Immature natural killer cell (primary cell): ENCODE measurements at regions not wholly inside any gene's neighbourhood (a gene's known extent, or its start where the extent isn't known, plus 50 kb on each side); places are given as distances from the start of the nearest gene placed in this dataset.
A peak's percentile ranks its signal among the peaks of the same experiment; 100 is the strongest.
"Not testable (repeated sequence)": the region's sequence is repeated elsewhere in the genome, so short reads cannot be mapped to it uniquely, and the experiment has no call there.

ENCODE experiments used
- DNase-seq, 3 donors: peaks; one replicate each; pipeline ENCODE4 v3.0.0; 2022; ENCODE audit warnings: mixed read lengths in 1 of 3
- H3K27ac Mint-ChIP-seq, 6 donors: one replicate each; pipeline ENCODE4 v1.8.0; 2020; ENCODE audit warnings: mixed read lengths in 6 of 6, mild to moderate bottlenecking in 5 of 6, inconsistent platforms in 4 of 6, moderate library complexity in 3 of 6
- H3K27me3 Mint-ChIP-seq, 3 donors: one replicate each; pipeline ENCODE4 v1.8.0; 2020 to 2021; ENCODE audit warnings: low read depth in 3 of 3, mild to moderate bottlenecking in 3 of 3, mixed read lengths in 3 of 3, moderate library complexity in 3 of 3, inconsistent platforms in 1 of 3
- H3K36me3 Mint-ChIP-seq, 3 donors: one replicate each; pipeline ENCODE4 v1.8.0; 2020; ENCODE audit warnings: mixed read lengths in 3 of 3, inconsistent platforms in 2 of 3, mild to moderate bottlenecking in 2 of 3
- H3K4me1 Mint-ChIP-seq, 2 donors: one replicate each; pipeline ENCODE4 v1.8.0; 2020; ENCODE audit warnings: inconsistent platforms in 2 of 2, mild to moderate bottlenecking in 2 of 2, mixed read lengths in 2 of 2, moderate library complexity in 1 of 2
- H3K4me3 Mint-ChIP-seq, 5 donors: one replicate each; pipeline ENCODE4 v1.8.0; 2020; ENCODE audit warnings: mild to moderate bottlenecking in 5 of 5, mixed read lengths in 5 of 5, inconsistent platforms in 3 of 5, moderate library complexity in 3 of 5
- H3K9me3 Mint-ChIP-seq, 6 donors: one replicate each; pipeline ENCODE4 v1.8.0; 2020; ENCODE audit warnings: mild to moderate bottlenecking in 6 of 6, mixed read lengths in 6 of 6, inconsistent platforms in 4 of 6, moderate library complexity in 3 of 6

GRCh38 chr22:47504962-47505361, 742.5 kb downstream of the TBC1D22A start:
- peaks cover 4 to 19% (median 11%) of the 10 kb centered on the region in 6 donors for H3K9me3 Mint-ChIP-seq
- H3K27ac Mint-ChIP-seq, result no peak overlapping the region
- peaks cover 7 to 10% (median 9%) of the 10 kb centered on the region in 3 donors for H3K27me3 Mint-ChIP-seq
- DNase-seq, result no peak
- H3K4me3 Mint-ChIP-seq, result no peak overlapping the region
- no peaks in the 10 kb centered on the region for H3K36me3 Mint-ChIP-seq
- no peaks in the 10 kb centered on the region for H3K4me1 Mint-ChIP-seq

GRCh38 chr22:47498969-47499495, 736.6 kb downstream of the TBC1D22A start:
- Mint-ChIP-seq H3K4me1 (peaks cover 18 to 19% of the 10 kb centered on the region in 2 donors), H3K4me3 (no peak overlapping the region), H3K27me3 (peaks cover 5 to 12% (median 6%) of the 10 kb centered on the region in 3 donors), H3K27ac (no peak overlapping the region), H3K36me3 (peaks cover 0 to 9% (median 8%) of the 10 kb centered on the region in 3 donors), H3K9me3 (peaks cover 9 to 24% (median 21%) of the 10 kb centered on the region in 6 donors)
- no peak for DNase-seq

- H3K4me3 Mint-ChIP-seq, result no peak overlapping the region
- H3K9me3 Mint-ChIP-seq, result peaks cover 9 to 24% (median 20%) of the 10 kb centered on the region in 6 donors
- H3K27me3 Mint-ChIP-seq, result peaks cover 2 to 9% (median 4%) of the 10 kb centered on the region in 3 donors
- peak overlapping the region in 2 of 6 donors; percentile 13 to 44 for H3K27ac Mint-ChIP-seq
- H3K36me3 Mint-ChIP-seq, result peaks cover 0 to 15% (median 8%) of the 10 kb centered on the region in 3 donors
- DNase-seq, result no peak
- H3K4me1 Mint-ChIP-seq, result peaks cover 28% of the 10 kb centered on the region in 2 donors
Observed at GRCh38 chr22:47497666-47498065, 735.2 kb downstream of the TBC1D22A start.

GRCh38 chr22:47495110-47495509, 732.7 kb downstream of the TBC1D22A start:
- Mint-ChIP-seq H3K9me3 (peaks cover 4 to 11% (median 8%) of the 10 kb centered on the region in 6 donors), H3K4me1 (peaks cover 28% of the 10 kb centered on the region in 2 donors), H3K4me3 (peak overlapping the region; percentile 49 to 79 (median 68)), H3K36me3 (peaks cover 0 to 15% (median 8%) of the 10 kb centered on the region in 3 donors), H3K27me3 (peaks cover 3 to 9% (median 3%) of the 10 kb centered on the region in 3 donors), H3K27ac (peak overlapping the region; percentile 67 to 91 (median 86))
- peak; percentile 3 to 5 (median 4) for DNase-seq

GRCh38 chr22:47488131-47488530, 725.7 kb downstream of the TBC1D22A start:
- H3K4me1 Mint-ChIP-seq, DNase-seq, H3K9me3 Mint-ChIP-seq, H3K4me3 Mint-ChIP-seq, H3K36me3 Mint-ChIP-seq, H3K27ac Mint-ChIP-seq: not testable (repeated sequence)
- peaks cover 7 to 12% (median 8%) of the 10 kb centered on the region in 3 donors for H3K27me3 Mint-ChIP-seq

- H3K4me1 Mint-ChIP-seq, result no peaks in the 10 kb centered on the region
- H3K27ac Mint-ChIP-seq, result no peak overlapping the region
- no peak for DNase-seq
- peaks cover 7 to 12% (median 9%) of the 10 kb centered on the region in 3 donors for H3K27me3 Mint-ChIP-seq
- H3K9me3 Mint-ChIP-seq, result no peaks in the 10 kb centered on the region
- no peaks in the 10 kb centered on the region for H3K36me3 Mint-ChIP-seq
- H3K4me3 Mint-ChIP-seq, result no peak overlapping the region
Observed at GRCh38 chr22:47486569-47487312, 724.3 kb downstream of the TBC1D22A start.

GRCh38 chr22:47484960-47485569, 722.6 kb downstream of the TBC1D22A start:
- no peak for DNase-seq
- H3K4me3 Mint-ChIP-seq, result no peak overlapping the region
- no peaks in the 10 kb centered on the region for H3K36me3 Mint-ChIP-seq

GRCh38 chr22:47476231-47476630, 713.8 kb downstream of the TBC1D22A start:
- no peak overlapping the region for H3K27ac Mint-ChIP-seq
- DNase-seq, result no peak
- no peak overlapping the region for H3K4me3 Mint-ChIP-seq
- peaks cover 11 to 14% of the 10 kb centered on the region in 2 donors for H3K4me1 Mint-ChIP-seq
- no peaks in the 10 kb centered on the region for H3K36me3 Mint-ChIP-seq
- H3K27me3 Mint-ChIP-seq, result peaks cover 5 to 10% (median 7%) of the 10 kb centered on the region in 3 donors
- H3K9me3 Mint-ChIP-seq, result no peaks in the 10 kb centered on the region

More at GRCh38 chr22:47484960-47485569, 722.6 kb downstream of the TBC1D22A start:
- no peaks in the 10 kb centered on the region for H3K9me3 Mint-ChIP-seq
- peaks cover 4 to 10% (median 9%) of the 10 kb centered on the region in 3 donors for H3K27me3 Mint-ChIP-seq
- H3K4me1 Mint-ChIP-seq, result no peaks in the 10 kb centered on the region
- H3K27ac Mint-ChIP-seq, result no peak overlapping the region

- peaks cover 11 to 14% of the 10 kb centered on the region in 2 donors for H3K4me1 Mint-ChIP-seq
- H3K36me3 Mint-ChIP-seq, result no peaks in the 10 kb centered on the region
- H3K27ac Mint-ChIP-seq, result no peak overlapping the region
- peaks cover 4 to 12% (median 7%) of the 10 kb centered on the region in 3 donors for H3K27me3 Mint-ChIP-seq
- DNase-seq, result no peak
- peak overlapping the region in 1 of 5 donors; percentile 63 for H3K4me3 Mint-ChIP-seq
- no peaks in the 10 kb centered on the region for H3K9me3 Mint-ChIP-seq
Observed at GRCh38 chr22:47474895-47475294, 712.4 kb downstream of the TBC1D22A start.

GRCh38 chr22:47474464-47474863, 712.0 kb downstream of the TBC1D22A start:
- Mint-ChIP-seq H3K4me1 (peaks cover 11 to 14% of the 10 kb centered on the region in 2 donors), H3K27ac (peak overlapping the region in 1 of 6 donors; percentile 64), H3K36me3 (no peaks in the 10 kb centered on the region), H3K4me3 (peak overlapping the region in 4 of 5 donors; percentile 13 to 66 (median 54)), H3K27me3 (peaks cover 3 to 12% (median 7%) of the 10 kb centered on the region in 3 donors), H3K9me3 (peaks cover 0 to 2% (median 0%) of the 10 kb centered on the region in 6 donors)
- no peak for DNase-seq

GRCh38 chr22:47472636-47473035, 710.2 kb downstream of the TBC1D22A start:
- Mint-ChIP-seq H3K27me3 (peaks cover 3 to 12% (median 10%) of the 10 kb centered on the region in 3 donors), H3K4me3 (no peak overlapping the region), H3K27ac (no peak overlapping the region), H3K4me1 (peaks cover 11 to 14% of the 10 kb centered on the region in 2 donors), H3K36me3 (no peaks in the 10 kb centered on the region), H3K9me3 (peaks cover 0 to 3% (median under 1%) of the 10 kb centered on the region in 6 donors)
- no peak for DNase-seq

GRCh38 chr22:47471406-47471805, 709.0 kb downstream of the TBC1D22A start:
- Mint-ChIP-seq H3K27me3 (peaks cover 3 to 15% (median 13%) of the 10 kb centered on the region in 3 donors), H3K4me1 (peaks cover 11 to 14% of the 10 kb centered on the region in 2 donors), H3K9me3 (peaks cover 2 to 11% (median 8%) of the 10 kb centered on the region in 6 donors), H3K4me3 (no peak overlapping the region), H3K36me3 (peaks cover 0 to 4% (median 0%) of the 10 kb centered on the region in 3 donors), H3K27ac (no peak overlapping the region)
- DNase-seq, result no peak

GRCh38 chr22:47465809-47466208, 703.4 kb downstream of the TBC1D22A start:
- peaks cover 3 to 22% (median 20%) of the 10 kb centered on the region in 3 donors for H3K27me3 Mint-ChIP-seq
- peaks cover 4 to 13% (median 9%) of the 10 kb centered on the region in 6 donors for H3K9me3 Mint-ChIP-seq
- H3K4me3 Mint-ChIP-seq, result no peak overlapping the region
- H3K4me1 Mint-ChIP-seq, result no peaks in the 10 kb centered on the region
- no peak for DNase-seq
- H3K36me3 Mint-ChIP-seq, result peaks cover 0 to 6% (median 0%) of the 10 kb centered on the region in 3 donors
- H3K27ac Mint-ChIP-seq, result no peak overlapping the region

GRCh38 chr22:47465222-47465621, 702.8 kb downstream of the TBC1D22A start:
- H3K27me3 Mint-ChIP-seq, result peaks cover 3 to 23% (median 18%) of the 10 kb centered on the region in 3 donors
- peaks cover 4 to 13% (median 9%) of the 10 kb centered on the region in 6 donors for H3K9me3 Mint-ChIP-seq
- H3K36me3 Mint-ChIP-seq, result peaks cover 0 to 6% (median 0%) of the 10 kb centered on the region in 3 donors
- no peak overlapping the region for H3K4me3 Mint-ChIP-seq
- H3K4me1 Mint-ChIP-seq, result no peaks in the 10 kb centered on the region
- H3K27ac Mint-ChIP-seq, result no peak overlapping the region
- no peak for DNase-seq
